ENCODE measurements at regions not wholly inside any gene's neighbourhood (a gene's known extent, or its start where the extent isn't known, plus 50 kb on each side); places are given as distances from the start of the nearest gene placed in this dataset.

DNA sequence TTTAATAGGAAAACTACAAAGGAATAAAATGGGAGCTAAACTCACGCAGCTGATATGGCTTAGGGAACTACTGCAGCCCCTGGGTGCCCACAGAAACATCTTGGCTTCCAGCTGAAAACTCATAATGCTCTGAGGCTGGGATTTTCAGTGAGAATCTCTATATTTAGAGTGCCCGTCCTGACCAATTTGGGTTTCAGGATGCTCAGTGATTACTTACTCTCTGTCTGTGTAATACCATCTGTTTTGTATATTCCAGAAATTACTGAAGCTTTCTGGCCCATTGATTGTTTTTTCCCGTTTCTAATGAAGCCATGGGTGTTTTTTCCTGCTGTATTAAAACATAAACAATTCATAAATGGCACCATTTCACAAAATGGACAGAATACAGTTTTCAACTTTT is 50.6 kb upstream of the ZNF385D start:
- DNase-seq: no peak

DNA sequence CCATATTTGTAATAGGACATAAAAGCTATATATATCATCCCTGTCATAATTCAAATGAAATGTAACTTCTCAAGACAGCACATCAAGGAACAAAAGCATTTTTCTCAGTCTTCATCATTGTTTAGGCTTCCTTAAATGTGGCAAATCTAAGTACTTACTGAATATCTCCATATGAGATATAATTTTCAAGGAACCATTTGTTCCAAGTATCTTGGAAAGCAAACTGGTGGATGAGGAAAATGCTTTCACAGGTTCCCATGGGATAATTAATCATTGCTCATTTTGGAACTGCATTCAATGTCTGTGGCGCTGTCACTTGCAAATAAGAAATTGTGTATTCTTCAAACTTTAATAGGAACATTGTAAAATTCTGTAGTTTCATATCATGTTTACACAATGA is 52.6 kb upstream of the ZNF385D start:
- no peak for DNase-seq

DNA sequence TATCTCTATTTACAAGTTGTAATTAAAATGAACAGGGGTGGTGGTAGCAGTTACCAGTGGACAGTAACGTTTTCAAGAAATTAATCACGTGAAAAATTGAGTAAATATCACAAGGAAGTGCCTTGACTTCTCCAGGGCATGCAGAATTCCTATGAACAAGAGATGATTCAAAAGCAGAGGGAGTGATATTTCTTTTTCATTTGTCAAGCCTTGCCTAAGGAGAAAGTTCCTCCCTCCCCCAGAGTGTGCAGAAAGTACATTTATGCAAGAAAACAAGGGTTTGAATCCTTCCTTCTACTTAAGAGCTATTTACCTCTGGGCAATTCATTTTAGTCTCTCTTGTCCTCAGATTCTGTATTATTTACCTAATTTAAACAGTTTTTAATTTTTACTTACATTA is 53.3 kb upstream of the ZNF385D start:
- DNase-seq: no peak

DNA sequence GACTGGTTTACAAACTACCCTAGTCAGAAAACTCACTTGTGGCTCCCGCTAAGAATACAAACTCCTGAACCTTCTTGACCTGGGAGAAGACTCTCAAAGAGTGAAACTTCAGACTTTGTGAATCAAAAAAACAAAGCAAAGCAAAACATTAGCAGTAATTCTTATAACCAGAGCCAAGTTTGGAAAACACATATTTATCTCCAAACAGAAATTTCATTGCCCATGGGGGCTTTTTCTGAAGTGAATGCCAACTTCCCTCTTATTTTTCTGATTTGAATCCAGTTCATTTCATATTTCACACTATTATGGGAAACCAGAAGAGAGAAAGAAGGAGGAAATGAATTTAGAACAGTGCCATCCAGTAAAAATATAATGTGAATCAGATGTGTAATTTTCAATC is 55.7 kb upstream of the ZNF385D start:
- DNase-seq: no peak

DNA sequence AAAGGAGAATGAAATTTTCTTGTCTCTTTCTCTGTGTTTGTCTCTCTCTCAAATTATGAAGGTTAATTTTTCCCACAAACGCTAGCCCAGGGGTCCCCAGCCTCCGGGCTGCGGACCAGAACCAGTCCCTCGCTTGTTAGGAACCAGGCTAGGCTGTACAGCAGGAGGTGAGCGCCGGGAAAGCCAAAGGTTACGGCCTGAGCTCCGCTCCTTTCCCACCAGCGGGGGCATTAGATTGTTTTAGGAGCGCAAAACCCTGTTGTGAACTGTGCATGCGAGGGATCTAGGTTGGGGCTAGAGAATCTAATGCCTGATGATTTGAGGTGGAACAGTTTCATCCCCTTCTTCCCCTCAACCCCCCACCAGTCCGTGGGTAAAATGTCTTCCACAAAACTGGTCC is 74.7 kb upstream of the ZNF385D start:
- DNase-seq: no peak

DNA sequence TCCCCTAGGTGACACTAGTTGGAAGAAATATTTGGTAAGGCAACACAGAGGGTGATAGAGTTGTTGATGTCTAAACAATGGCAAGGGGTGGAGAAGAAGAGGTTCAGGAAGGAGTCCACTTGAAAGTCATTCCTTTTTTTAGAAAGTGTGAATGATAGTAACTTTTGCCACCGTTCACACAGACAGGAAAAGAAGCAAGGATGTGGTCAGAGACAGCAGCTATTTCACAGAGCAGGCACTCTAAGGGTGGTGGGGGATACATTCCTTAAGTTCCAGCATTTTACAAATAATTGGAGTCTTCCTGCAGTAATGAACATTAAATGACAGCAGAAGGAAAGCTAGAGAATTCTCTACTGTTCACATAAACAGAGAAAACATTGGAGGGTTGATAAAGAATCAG is 75.4 kb upstream of the ZNF385D start:
- no peak for DNase-seq

DNA sequence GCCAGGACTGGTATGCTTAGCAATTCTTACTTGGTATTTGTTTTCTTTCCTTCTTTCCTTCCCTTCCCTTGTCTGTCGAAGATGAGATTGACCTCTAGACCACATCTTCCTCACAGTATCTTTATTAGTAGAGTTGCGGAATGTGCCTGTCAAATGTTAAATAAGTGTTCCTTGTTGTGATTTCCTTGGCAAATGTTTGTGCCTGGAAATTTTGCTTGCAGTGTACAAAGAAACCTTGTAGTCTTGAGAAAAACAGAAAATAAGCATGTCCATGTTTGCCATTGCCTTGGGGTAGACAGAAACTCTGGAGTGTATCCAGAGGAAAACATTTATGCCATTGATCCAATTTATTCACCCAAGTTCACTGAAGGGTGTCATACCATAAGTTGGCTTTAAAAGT is 79.5 kb upstream of the ZNF385D start:
- no peak for DNase-seq

DNA sequence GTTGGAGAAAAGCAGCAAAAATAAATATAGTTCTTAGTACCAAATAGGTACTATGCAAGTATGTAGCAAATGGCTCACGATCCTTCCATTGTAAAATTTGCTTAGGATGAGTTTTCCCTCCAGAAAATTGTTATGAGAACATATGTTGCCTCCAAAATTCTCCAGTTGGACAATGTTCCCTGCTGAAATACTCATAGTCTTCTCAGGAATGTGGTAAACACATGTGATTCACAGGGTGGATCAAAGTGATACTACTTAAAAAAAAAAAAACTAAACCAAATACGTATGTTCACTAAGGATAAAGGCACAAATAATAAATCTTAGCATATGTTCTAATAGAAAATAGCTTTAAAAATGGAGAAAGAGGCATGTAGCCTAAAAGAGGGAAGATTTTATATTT is 84.3 kb upstream of the ZNF385D start:
- no peak for DNase-seq

DNA sequence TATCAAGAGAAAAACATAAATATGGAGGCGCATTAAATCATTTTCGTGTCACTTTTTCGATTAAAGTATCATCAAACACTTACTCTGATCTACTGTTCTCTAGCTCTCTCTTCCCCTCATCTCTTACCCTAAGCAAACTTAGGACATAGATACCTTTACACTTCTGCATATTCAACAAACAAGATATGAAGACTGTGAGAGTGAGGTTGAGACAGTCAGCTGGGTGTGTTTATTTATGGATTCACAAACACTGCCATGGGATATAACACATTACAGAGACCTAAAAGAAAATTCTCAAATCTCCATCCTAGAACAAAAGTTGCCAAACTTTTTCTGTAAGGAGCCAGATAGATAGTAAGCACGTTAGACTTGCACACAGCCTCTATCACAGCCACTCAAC is 85.2 kb upstream of the ZNF385D start:
- DNase-seq: no peak

DNA sequence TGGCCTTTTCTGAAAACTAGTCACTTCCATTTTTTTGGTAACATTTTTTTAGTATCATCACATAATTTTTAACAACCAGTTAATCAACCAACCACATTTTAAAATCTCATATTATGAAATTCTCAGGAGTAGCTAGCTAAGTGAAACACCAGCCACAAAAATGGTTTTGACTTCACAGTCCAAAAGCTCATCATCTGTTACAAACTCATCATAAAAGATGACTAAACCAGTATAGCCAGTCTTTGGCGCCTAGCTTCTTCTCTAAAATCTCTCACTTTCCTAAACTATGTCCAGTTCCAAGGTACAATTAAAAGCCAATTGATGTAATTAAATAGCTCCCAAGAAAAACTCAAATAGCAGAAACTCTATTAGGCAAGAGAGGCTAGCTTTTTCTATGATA is 88.2 kb upstream of the ZNF385D start:
- no peak for DNase-seq

DNA sequence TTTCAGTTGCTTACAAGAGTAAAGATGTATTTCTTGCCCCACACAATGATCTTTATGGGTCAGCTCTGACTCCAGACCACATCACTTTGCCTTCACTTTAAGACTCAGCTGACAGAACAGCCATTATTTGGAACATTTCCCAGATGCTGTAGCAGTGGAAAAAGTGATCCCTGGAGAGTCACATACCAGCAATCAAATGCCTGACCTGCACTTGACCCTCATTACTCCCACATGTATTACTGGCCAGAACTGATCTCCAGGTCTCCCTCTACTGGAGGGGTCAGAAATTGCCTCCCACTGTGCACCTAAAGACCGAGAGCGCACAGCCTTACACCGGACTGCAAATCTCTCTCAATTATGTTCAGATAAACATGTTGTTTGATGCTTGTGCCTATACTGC is 88.6 kb upstream of the ZNF385D start:
- no peak for DNase-seq

DNA sequence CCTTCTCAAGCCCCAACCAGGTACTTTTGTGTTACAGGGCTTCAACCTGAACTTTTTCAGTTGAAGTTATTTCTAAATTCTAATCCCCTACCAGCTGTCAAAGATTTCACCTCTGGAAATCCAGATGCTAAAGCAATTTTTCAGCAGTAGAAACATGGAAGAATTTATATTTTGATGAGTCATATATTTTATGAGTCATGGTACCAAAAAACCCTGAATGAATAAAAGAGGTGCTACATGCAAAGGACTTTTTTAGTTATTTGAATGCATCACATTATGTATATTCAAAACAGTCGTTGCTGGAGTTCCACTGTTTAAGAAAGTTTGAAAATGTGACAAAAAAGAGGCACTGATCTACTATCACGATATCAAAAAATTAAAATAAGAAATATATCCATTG is 96.0 kb upstream of the ZNF385D start:
- no peak for DNase-seq

DNA sequence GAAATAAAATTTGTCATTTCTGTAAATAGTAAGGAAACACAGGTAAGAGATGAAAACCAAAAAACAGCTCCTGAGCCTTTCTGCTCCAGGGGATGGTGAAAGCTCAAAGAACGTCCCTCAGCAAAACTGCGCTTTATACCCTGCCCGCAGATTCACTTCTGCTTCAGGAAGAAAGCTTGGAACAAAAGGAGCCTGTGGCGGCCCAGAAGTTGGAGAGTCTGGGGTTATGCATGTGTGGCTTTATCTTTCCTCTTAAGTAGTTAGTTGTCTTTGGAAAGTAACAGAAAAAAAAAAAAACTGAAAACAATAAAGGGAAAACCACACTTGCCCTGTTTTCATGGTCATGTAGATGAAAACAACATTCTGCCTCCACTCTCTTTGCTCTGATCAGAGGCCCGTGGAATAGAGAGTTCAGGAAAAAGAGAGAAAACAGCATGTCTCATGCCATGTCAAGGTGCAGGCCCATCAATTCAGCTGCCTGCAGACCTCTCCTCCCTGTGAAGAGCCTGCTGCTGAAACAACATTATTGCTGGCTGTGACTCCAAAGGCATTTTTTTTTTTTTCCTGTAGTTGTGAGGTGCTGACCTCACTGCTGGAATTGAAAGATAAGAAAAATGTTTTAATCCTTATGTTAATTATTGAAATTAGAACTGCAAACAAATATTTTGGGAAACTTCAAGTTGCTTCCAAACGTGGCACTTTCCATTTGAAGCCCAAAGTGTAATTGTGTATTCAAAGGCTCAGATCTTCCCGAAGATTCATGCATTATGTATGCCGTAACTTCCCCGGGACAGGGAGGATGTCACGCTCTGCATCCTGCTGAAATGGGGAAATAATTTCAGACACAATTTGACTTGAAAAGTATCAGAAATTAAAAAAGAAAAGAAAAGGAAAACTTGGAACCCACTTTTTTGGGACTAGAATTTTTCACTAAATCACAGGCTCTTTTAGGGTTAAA is 108.4 kb upstream of the ZNF385D start:
- DNase-seq: no peak

DNA sequence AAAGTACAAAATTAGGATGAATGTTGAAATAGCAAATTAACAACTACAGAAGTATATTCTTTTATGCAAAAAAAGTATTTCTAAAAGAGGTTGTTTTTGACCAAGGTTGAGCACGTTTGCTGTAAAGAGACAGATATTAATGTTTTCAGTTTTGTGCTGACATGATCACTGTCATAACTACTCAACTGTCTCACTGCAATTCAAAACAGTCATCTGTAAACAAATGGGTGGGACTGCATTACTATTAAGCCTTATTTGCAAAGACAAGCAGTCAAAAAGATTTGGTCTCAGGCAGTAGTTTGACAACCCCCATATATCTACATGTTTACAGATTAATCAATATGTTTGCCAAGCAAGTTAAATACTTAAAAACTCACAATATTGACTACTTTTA is 109.1 kb upstream of the ZNF385D start:
- no peak for DNase-seq

DNA sequence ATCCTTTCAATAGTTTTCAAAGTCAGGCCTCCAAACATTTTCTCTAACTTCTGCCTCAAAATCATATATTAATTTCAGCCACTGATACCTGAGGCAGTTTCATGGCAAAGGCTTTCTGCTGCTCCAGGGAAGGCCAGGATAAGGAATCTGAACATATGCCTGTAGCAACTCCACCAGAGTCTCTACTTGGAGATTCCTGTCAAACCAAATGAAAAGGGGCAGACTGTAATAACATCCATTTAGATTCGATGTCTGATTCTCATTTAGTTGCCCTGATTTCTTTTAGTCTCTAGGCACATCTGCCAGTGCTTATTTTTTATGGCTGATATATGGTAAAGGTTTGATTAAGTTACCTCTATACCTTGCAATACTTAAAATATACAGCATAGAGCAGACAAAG is 109.6 kb upstream of the ZNF385D start:
- DNase-seq: no peak

DNA sequence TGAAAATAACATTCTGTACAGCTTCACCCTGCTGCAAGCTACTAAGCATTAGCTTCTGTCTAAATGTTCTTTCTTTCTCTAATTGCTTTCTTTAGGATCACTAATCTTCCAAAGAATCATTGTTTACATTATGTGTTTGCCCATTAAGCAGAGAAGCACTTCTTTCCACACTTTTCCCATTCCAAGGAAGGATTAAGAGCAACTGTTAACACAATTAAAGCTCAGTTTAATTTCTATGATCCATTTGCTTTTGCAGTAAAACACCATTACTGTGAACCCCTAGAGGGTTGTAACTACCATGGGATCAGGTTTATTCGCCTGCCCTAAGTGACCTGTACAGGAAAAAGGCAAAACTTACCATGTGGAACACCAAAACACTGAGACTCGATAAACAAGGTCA is 125.8 kb upstream of the ZNF385D start:
- no peak for DNase-seq

DNA sequence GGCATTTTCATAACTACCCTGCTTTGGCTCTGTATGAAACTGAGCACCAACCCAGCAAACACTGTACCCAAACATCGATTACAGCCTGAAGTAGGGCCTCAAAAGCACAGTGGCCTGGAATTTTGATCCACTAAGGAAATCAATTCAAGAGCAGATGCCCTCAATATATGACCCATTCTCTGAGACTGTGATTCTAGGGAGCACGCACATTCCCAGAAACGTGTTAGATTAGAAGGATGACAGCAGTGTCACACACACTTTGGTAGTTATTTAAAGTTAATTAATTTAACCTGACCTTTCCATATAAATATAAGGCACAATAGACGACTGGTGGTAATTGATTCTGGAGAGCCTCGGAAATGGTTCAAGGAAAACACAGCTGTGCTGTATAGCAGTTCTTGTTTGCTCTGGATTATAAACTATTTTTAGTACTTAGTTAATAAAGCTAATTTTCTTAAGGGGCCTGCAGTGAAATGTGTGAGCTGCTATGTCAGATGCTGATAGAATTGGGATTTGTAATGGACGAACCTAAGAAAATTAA is 126.3 kb upstream of the ZNF385D start:
- no peak for DNase-seq

DNA sequence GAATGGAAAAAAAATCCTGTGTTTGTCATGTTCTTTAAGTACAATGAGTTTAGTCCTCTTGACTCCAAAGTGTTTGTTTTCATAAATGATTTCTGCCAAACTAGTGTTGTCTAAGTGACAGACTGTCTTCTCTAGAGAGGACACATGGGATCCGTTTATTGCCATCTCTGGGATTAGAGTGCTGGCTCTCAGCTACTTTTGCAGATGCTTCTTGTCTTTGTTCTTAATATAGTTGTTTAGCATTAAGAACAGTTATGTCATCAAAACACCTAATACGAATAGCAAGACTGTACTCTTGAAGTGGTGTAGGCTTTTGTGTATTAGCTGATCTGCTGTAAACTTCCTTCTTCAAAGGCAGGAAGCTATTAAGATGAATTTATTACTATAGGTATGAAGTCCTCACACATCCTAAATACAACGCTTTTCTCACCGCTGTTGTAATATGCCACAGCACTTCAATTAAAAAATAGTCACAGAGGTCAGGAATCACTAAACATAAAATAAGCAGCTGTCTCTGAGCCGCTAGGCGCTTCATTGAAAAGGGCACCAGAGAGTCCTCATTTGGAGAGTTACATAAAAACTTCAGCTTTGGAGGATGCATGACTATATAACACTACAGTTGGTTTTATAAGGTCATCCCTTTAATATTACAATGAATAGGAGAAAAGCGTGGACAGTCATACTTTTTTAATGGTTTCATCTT is 128.3 kb upstream of the ZNF385D start:
- DNase-seq: no peak

DNA sequence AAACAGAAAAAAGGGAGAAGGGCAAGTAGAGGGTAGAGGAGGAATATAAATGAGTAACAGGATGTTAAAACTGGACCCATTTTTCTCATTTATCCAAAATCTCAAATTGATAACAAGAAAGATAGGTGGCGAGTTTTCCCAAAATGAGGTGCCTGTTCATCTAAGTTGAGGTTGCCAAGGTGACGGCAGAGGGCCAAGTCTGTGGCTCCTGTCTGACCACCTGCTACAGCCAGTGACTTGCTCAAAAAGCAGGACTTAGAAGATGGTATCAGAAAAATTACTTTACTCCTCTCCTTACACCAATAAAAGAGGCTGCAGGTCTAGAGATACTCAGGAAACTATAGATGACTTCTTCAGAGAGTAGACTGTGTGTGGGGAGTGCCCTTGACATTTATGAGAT is 137.6 kb upstream of the ZNF385D start:
- no peak for DNase-seq

DNA sequence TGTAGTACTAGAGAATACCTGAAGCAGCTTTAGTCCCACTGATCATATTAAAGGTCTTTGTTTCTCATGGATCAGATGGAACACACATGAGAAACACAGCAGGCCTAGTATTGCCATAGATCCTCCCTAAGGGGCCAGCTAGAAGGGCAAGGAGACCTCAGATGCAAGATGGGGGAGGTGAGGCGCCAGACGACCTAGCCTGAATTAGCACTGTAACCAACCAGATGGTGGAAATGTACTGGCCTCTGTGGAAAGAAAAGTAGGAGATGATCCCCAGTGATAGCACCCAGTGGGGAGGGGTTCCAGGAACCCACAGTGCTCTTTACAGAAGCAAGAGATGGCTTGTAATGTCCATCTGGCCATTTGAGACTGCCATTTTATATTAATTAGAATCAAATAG is 138.2 kb upstream of the ZNF385D start:
- DNase-seq: no peak

DNA sequence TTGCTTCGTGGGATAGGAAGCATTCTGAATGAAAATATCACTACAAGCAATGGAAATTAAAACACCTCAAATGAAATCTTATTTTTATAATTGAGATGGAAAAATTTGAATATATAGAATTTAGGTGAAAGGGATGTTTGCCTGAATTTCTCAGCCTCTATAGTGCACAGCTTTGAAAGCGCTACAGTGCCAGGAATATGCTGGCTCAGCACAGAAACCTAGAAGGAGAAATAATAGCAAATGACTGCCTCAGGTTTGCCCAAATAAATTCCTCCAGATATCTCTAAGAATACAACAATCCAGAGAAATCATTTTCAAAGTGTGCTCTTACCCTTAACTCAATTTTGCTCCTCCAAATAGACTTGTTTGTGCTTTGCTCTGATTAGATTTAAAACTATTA is 141.1 kb upstream of the ZNF385D start:
- no peak for DNase-seq

DNA sequence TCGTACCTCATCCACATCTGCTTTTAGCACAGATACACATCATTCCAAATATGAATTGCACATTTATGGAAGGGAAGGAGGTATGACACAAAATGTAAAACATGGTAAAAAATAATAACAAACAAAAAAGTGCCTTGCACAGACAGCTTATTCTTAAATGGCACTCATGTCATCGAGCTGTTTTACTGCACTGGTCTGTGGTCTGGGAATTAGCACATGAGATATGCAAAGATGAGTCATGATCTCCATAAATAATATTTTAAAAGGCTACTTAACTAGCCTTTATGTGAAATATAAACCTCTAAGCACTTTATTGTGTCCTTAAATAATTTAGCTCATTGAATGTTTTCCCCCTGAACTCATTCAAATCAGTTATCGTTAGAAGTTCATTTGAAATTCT is 142.2 kb upstream of the ZNF385D start:
- DNase-seq: no peak

DNA sequence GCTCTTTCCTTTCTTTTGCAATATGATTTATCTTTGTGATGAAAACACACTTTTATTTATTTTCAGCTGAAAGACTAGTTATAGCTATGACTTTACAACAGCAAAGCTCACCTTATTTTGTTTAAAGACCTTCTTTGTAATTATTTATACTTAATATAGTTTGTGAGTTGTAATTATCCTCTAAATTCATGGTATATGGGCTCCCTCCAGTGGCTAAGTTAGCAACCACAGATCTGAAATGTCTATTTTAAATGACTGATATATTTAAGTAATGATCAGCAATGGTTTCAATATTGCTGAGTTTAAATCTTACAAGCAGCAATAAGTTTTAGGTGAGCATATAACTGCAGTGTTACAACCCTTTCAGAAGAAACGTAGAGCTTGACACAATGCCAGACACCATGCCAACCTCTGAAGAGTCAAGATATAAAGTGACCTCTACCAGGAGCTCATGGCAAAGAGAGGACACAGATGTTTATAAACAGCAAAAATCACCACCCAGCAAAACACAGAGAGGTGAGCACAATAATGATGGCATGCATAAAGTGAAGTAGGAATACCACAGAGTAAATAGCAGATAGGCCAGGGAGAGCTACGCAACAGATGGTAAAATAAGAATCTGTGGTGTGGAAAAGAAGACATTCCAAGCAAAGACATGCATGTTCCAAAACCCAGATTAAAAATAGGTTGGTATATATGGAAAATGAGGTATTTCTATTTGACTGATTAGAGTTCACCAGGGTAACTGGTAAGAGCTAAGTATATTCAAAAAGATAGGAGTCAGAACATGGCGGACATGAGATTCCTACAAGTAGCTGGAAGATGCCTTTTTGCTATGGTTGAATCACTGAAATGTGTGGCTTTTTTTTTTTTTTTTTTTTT is 143.7 kb upstream of the ZNF385D start:
- DNase-seq: no peak
